GM19035 (cell line): ENCODE measurements at regions not wholly inside any gene's neighbourhood (a gene's known extent, or its start where the extent isn't known, plus 50 kb on each side); places are given as distances from the start of the nearest gene placed in this dataset.

ENCODE experiments used
- ATAC-seq: cut with Tn5 transposase; IDR thresholded peaks from one replicate; pipeline ENCODE4 v1.9.1; 2021; ENCODE audit not compliant: unreplicated experiment

GRCh38 chr4:126265888-126266287 lies 951.1 kb downstream of the FAT4 start:
- ATAC-seq = no peak

- ATAC-seq = no peak
Observed at GRCh38 chr4:126267689-126268088, 952.9 kb downstream of the FAT4 start.

- ATAC-seq = no peak
Observed at GRCh38 chr4:126268106-126268505, 953.4 kb downstream of the FAT4 start.

- no peak for ATAC-seq
Observed at GRCh38 chr4:126269106-126269505, 954.4 kb downstream of the FAT4 start.

GRCh38 chr4:126271292-126271691 lies 956.5 kb downstream of the FAT4 start:
- no peak for ATAC-seq

GRCh38 chr4:126273746-126274145 lies 959.0 kb downstream of the FAT4 start:
- no peak for ATAC-seq

GRCh38 chr4:126291886-126292285 lies 977.1 kb downstream of the FAT4 start:
- no peak for ATAC-seq

- ATAC-seq = no peak
Observed at GRCh38 chr4:126298271-126298670, 983.5 kb downstream of the FAT4 start.

- ATAC-seq = no peak
Observed at GRCh38 chr4:126306152-126306869, 991.6 kb downstream of the FAT4 start.

- ATAC-seq = no peak
Observed at GRCh38 chr4:126318376-126318775, 1003.6 kb downstream of the FAT4 start.

- no peak for ATAC-seq
Observed at GRCh38 chr4:126328914-126329313, 1014.2 kb downstream of the FAT4 start.

- no peak for ATAC-seq
Observed at GRCh38 chr4:126338548-126338947, 1023.8 kb downstream of the FAT4 start.

GRCh38 chr4:126341927-126342326 lies 1027.2 kb downstream of the FAT4 start:
- no peak for ATAC-seq

- no peak for ATAC-seq
Observed at GRCh38 chr4:126344472-126344871, 1029.7 kb downstream of the FAT4 start.

- ATAC-seq = no peak
Observed at GRCh38 chr4:126346654-126347053, 1031.9 kb downstream of the FAT4 start.

- ATAC-seq = no peak
Observed at GRCh38 chr4:126354784-126355183, 1040.0 kb downstream of the FAT4 start.

GRCh38 chr4:126358041-126358440 lies 1043.3 kb downstream of the FAT4 start:
- no peak for ATAC-seq

GRCh38 chr4:126361287-126361686 lies 1046.5 kb downstream of the FAT4 start:
- no peak for ATAC-seq

- ATAC-seq = no peak
Observed at GRCh38 chr4:126364311-126364911, 1049.7 kb downstream of the FAT4 start.

- no peak for ATAC-seq
Observed at GRCh38 chr4:126369076-126369475, 1054.3 kb downstream of the FAT4 start.

GRCh38 chr4:126372634-126373033 lies 1057.9 kb downstream of the FAT4 start:
- no peak for ATAC-seq

- no peak for ATAC-seq
Observed at GRCh38 chr4:126375462-126376054, 1060.8 kb downstream of the FAT4 start.
